ENCODE measurements at regions not wholly inside any gene's neighbourhood (a gene's known extent, or its start where the extent isn't known, plus 50 kb on each side); places are given as distances from the start of the nearest gene placed in this dataset.
"Not testable (repeated sequence)": the region's sequence is repeated elsewhere in the genome, so short reads cannot be mapped to it uniquely, and the experiment has no call there.

DNA sequence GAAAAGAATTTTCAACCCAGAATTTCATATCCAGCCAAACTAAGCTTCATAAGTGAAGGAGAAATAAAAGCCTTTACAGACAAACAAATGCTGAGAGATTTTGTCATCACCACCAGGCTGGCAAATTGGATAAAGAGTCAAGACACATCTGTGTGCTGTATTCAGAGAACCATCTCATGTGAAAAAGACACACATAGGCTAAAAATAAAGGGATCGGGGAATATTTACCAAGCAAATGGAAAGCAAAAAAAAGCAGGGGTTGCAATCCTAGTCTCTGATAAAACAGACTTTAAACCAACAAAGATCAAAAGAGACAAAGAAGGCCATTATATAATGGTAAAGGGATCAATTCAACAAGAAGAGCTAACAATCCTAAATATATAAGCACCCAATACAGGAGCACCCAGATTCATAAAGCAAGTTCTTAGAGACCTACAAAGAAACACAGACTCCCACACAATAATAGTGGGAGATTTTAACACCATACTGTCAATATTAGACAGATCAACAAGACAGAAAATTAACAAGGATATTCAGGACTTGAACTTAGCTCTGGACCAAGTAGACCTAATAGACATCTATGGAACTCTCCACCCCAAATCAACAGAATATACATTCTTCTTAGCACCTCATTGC lies 55.9 kb upstream of the ACSM6 start:
- DNase-seq (ENCODE audit: low read depth, low spot score): not testable (repeated sequence)

DNA sequence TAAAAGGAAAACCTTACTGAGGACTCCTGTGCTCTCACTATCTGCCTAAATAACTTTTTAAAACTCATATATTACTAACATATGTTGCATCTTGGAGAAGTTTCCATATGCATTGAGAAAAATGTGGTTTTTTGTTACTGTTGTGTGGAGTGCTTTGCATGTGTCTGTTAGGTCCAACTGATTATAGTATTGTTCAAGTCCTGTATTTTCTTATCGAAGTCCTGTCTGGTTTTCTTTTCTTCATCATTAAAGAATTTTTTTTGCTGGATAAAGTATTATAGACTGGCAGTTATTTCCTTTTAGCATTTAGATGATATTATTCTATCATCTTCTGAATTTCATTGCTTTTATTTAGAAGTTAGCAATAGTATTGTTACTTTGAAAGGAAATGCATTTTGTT lies 59.5 kb upstream of the ACSM6 start:
- no peak for DNase-seq (ENCODE audit: low read depth, low spot score)

DNA sequence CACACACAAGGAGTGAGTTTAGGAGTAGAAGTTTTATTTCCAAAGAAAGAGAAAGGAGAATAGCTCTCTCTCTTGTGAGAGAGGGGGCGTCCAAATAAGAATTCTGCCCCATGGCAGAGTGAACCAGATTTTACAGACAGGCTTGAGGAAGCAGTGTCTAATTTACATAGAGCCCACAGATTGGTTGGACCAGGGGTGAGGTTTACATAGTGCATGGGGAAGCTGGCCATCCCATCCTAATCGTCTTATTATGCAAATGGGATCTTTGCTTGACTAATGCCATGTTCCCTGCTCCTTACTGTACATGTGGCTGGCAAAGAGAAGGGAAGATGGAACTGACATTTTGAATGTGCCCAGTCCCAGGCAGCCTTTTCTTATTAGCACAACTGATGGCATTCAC lies 60.0 kb upstream of the ACSM6 start:
- DNase-seq (ENCODE audit: low read depth, low spot score): no peak

DNA sequence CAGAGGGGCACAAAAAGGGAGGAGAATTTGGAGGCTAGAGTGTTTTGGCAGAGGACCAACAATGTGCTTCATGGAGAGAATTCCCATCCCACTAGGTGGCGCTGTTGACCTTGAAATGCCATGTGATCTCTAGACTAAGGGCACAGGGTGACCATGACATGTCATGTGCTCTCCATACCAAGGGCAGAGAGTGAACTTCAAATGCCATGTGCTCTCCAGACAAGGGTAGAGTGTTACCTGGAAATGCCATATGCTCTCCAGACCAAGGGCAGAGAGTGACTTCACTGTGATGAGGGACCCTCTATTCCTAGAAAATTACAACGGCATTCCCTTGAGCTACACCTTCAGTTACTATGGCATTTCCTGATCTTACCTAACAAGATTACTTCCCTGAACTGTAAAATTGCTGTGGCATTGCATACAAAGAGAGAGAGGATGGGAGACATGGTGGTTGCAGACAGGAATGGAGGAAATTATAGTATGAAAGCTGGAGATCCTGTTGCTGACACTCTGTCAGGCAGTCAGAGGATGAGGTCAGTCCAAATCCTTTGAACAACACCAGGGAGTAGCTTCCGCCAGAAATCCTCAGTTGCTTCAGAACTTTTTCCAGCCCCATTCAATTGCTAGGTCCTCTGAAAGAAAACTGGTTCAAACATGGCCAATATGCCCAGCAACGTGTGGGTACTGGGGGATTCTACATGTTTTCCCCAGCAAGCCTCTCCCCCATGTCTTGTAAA lies 60.9 kb upstream of the ACSM6 start:
- DNase-seq (ENCODE audit: low read depth, low spot score): peak; percentile 59

DNA sequence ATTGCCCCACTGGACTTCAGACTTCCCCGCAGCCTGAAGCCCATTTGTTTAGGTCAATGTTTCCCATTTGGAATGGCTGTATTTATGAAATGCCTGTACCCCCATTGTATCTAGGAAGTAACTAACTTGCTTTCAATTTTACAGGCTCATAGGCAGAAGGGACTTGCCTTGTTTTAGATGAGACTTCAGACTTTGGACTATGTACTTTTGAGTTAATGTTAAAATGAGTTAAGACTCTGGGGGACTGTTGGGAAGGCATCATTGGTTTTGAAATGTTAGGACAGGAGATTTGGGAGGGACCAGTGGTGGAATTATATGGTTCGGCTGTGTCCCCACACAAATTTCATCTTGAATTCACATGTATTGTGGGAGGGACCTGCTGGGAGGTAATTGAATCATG lies 61.1 kb upstream of the CYP2C8 start:
- not testable (repeated sequence) for DNase-seq (ENCODE audit: low read depth, low spot score)

DNA sequence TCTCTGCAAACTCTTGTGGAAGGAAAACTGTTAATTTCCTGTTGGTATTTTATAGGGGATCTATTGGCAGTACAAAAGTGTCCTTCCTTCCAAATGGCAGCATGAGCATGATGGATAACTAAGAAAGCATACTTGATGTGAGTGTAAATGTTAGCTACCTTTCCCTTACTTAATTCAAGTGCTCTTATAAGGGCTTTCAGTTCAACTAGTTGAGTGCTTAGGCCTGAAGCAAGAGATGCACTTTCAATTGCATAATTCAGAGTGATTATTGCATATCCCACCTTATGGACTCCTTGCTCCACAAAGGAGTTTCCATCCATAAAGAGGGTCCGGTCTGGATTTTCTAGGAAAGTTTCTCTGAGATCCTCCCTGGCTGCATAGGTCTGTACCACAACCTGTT lies 56.3 kb upstream of the CYP2C8 start:
- DNase-seq (ENCODE audit: low read depth, low spot score): no peak

DNA sequence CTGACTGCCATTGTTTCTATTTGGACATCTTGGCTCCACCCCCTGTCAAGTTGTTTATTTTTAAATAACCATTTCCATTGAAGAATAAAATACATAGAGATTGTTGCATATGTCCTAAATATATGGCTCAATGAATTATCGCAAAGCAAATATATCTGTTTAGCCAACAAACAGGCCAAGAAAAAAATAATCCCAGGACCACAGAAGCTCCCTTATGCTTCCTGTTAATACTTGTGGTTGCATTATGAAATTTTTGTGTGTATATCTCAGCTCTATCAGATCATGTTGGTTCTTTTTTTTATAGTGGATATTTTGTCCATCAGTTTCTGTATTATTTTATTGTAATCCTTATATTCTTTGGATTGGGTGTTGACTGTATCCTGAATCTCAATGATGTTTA lies 53.4 kb upstream of the CYP2C8 start:
- DNase-seq (ENCODE audit: low read depth, low spot score): no peak

DNA sequence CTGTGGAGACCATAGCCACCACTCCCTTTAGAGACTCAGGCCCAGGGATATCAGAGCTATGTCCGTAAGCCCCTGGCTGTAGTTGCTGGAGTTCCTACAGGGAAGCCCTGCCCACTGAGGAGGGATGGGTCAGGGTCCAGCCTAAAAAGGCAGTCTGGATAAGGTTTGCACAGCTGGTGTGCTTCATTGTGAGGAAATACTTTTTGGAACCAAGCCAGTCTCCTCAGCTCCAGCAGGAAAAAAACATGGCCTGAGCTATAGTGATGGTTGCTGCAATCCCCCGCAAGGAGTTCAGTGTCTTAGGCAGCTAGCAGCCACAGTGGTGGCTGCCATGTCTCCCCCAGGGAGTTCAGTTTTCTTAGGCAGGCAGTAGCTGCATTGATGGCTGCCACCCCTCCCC lies 52.6 kb upstream of the CYP2C8 start:
- no peak for DNase-seq (ENCODE audit: low read depth, low spot score)
